ENCODE measurements at regions not wholly inside any gene's neighbourhood (a gene's known extent, or its start where the extent isn't known, plus 50 kb on each side); places are given as distances from the start of the nearest gene placed in this dataset.

DNA sequence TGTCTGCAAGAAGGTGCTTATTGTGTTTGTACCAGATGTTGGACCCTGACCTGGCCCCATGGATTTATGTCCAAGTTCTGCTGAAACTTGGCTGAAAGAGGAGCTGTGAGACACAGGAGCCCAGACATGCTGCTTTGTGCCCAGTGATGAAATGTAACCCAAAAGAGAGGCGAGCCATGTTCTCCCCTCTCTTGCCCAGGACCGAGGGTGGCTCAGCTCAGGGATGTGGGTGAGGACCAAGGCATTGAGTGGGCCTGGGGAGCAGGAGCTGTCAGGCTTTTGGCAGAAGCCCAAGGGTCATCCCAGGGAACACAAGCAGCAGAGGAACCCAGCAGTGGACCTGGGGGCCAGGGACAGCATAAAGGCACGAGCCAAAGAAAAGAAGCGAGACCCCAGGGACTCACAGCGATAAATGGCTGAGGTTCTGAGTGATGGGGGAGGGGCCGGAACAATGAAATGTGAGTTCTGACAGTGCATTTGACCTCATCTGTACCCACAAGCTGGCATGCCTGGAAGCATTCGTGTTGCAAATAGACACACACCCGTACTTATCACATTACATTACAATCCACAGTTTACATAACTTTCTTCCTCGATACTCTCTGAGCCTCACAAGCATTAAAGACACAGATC is 363.4 kb upstream of the JARID2 start:
- TF ChIP-seq ZNF121 (CRISPR knock-in tag; IDR thresholded peaks at IDR 0.05) (no peak), POLR2A (IDR thresholded peaks at IDR 0.05; ENCODE audit: insufficient read depth in 1 of 2, low read depth in 2 of 2, low read length in 2 of 2) (no peak)
- TF ChIP-seq, protein P1, sequence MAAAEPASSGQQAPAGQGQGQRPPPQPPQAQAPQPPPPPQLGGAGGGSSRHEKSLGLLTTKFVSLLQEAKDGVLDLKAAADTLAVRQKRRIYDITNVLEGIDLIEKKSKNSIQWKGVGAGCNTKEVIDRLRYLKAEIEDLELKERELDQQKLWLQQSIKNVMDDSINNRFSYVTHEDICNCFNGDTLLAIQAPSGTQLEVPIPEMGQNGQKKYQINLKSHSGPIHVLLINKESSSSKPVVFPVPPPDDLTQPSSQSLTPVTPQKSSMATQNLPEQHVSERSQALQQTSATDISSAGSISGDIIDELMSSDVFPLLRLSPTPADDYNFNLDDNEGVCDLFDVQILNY (CRISPR knock-in tag; conservative IDR thresholded peaks at IDR 0.05), result no peak
- TF ChIP-seq, protein P2, sequence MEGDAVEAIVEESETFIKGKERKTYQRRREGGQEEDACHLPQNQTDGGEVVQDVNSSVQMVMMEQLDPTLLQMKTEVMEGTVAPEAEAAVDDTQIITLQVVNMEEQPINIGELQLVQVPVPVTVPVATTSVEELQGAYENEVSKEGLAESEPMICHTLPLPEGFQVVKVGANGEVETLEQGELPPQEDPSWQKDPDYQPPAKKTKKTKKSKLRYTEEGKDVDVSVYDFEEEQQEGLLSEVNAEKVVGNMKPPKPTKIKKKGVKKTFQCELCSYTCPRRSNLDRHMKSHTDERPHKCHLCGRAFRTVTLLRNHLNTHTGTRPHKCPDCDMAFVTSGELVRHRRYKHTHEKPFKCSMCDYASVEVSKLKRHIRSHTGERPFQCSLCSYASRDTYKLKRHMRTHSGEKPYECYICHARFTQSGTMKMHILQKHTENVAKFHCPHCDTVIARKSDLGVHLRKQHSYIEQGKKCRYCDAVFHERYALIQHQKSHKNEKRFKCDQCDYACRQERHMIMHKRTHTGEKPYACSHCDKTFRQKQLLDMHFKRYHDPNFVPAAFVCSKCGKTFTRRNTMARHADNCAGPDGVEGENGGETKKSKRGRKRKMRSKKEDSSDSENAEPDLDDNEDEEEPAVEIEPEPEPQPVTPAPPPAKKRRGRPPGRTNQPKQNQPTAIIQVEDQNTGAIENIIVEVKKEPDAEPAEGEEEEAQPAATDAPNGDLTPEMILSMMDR (CRISPR knock-in tag; IDR thresholded peaks at IDR 0.05), result no peak
- TF ChIP-seq, protein P3, sequence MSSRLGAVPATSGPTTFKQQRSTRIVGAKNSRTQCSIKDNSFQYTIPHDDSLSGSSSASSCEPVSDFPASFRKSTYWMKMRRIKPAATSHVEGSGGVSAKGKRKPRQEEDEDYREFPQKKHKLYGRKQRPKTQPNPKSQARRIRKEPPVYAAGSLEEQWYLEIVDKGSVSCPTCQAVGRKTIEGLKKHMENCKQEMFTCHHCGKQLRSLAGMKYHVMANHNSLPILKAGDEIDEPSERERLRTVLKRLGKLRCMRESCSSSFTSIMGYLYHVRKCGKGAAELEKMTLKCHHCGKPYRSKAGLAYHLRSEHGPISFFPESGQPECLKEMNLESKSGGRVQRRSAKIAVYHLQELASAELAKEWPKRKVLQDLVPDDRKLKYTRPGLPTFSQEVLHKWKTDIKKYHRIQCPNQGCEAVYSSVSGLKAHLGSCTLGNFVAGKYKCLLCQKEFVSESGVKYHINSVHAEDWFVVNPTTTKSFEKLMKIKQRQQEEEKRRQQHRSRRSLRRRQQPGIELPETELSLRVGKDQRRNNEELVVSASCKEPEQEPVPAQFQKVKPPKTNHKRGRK (CRISPR knock-in tag; IDR thresholded peaks at IDR 0.05), result no peak
- TF ChIP-seq, protein P4, sequence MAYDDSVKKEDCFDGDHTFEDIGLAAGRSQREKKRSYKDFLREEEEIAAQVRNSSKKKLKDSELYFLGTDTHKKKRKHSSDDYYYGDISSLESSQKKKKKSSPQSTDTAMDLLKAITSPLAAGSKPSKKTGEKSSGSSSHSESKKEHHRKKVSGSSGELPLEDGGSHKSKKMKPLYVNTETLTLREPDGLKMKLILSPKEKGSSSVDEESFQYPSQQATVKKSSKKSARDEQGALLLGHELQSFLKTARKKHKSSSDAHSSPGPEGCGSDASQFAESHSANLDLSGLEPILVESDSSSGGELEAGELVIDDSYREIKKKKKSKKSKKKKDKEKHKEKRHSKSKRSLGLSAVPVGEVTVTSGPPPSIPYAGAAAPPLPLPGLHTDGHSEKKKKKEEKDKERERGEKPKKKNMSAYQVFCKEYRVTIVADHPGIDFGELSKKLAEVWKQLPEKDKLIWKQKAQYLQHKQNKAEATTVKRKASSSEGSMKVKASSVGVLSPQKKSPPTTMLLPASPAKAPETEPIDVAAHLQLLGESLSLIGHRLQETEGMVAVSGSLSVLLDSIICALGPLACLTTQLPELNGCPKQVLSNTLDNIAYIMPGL (CRISPR knock-in tag; IDR thresholded peaks at IDR 0.05; ENCODE audit: borderline replicate concordance in 1 of 2, low read depth in 1 of 2), result no peak

Data from HepG2 (cell line).